Heart left ventricle (tissue), 13 donors: ENCODE measurements at regions not wholly inside any gene's neighbourhood (a gene's known extent, or its start where the extent isn't known, plus 50 kb on each side); places are given as distances from the start of the nearest gene placed in this dataset.

Experiments
- POLR2A ChIP-seq, 2 donors: fragments of 450-650 bp; IDR thresholded peaks; one replicate each; pipeline ENCODE4 v1.6.1; 2017; ENCODE audit warnings: antibody characterized with exemption in 2 of 2, mild to moderate bottlenecking in 2 of 2, moderate library complexity in 2 of 2
- TF ChIP-seq, protein P1 (sequence below), 12 donors: fragments of 200-600 bp; sonication (generic) in 4 of 12; IDR thresholded peaks; one replicate each; pipeline versions ENCODE4 v1.5.0 to v1.8.0; 2018 to 2022; ENCODE audit warnings: antibody characterized with exemption in 12 of 12, mild to moderate bottlenecking in 5 of 12
- donor health status: ischemic (EF 13 %, LVEDD 7.1; RV severe dilation, severe dysfunction).
- donor health status: DM: no; HTN: yes; CAD: no.
- donor health status: DM: no; HTN: no; CAD: no.
- donor health status: ischemic (EF 25% LVEDD 6.9; RV normal size, moderate dysfunction).
- donor health status: ischemic (EF 25% LVEDD 5.7; RV mildly dilated, moderate dysfunction).
- donor health status: ischemic (EF 35%, LVEDD 5.7; RV mildly dilated, moderate dysfunction).
- donor health status: nonischemic (EF 11% LVEDD 7.7; RV severe dilation, severe dysfunction).
- donor health status: DM: yes; HTN: yes; CAD: no.
- donor health status: PGD.
- donor health status: ischemic (EF 29% LVEDD 5.4; RV normal size, mild dysfunction).
- donor health status: nonischemic (EF 23%, LVEDD 6.1; RV moderate dilation, normal function).

GRCh38 chr20:17836303-17836861, 132.2 kb downstream of the SNX5 start:
- TF ChIP-seq, protein P1, sequence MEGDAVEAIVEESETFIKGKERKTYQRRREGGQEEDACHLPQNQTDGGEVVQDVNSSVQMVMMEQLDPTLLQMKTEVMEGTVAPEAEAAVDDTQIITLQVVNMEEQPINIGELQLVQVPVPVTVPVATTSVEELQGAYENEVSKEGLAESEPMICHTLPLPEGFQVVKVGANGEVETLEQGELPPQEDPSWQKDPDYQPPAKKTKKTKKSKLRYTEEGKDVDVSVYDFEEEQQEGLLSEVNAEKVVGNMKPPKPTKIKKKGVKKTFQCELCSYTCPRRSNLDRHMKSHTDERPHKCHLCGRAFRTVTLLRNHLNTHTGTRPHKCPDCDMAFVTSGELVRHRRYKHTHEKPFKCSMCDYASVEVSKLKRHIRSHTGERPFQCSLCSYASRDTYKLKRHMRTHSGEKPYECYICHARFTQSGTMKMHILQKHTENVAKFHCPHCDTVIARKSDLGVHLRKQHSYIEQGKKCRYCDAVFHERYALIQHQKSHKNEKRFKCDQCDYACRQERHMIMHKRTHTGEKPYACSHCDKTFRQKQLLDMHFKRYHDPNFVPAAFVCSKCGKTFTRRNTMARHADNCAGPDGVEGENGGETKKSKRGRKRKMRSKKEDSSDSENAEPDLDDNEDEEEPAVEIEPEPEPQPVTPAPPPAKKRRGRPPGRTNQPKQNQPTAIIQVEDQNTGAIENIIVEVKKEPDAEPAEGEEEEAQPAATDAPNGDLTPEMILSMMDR (IDR thresholded peaks at IDR 0.05) = no peak
- TF ChIP-seq POLR2A (IDR thresholded peaks at IDR 0.05) = no peak
